Activated CD8-positive, alpha-beta memory T cell treated with anti-CD3 and anti-CD28 coated beads, Interleukin-2, amount 50 U/mL, for 48 hours (primary cell): ENCODE measurements at regions not wholly inside any gene's neighbourhood (a gene's known extent, or its start where the extent isn't known, plus 50 kb on each side); places are given as distances from the start of the nearest gene placed in this dataset.

Experiments used
- DNase-seq: peaks from one replicate; pipeline ENCODE4 v3.0.0-alpha.2; 2020

GRCh38 chr2:239640676-239641578 lies 240.1 kb upstream of the HDAC4 start:
- DNase-seq, result peak; percentile 20

- peak; percentile 43 for DNase-seq
These were observed 239.4 kb upstream of the HDAC4 start for GRCh38 chr2:239640210-239640609.

GRCh38 chr2:239639421-239640185 lies 238.8 kb upstream of the HDAC4 start:
- peak; percentile 18 for DNase-seq

- peak; percentile 36 for DNase-seq
These were observed 237.6 kb upstream of the HDAC4 start for GRCh38 chr2:239638376-239638775.

GRCh38 chr2:239636808-239637207 lies 236.0 kb upstream of the HDAC4 start:
- DNase-seq, result no peak

GRCh38 chr2:239634769-239635168 lies 233.9 kb upstream of the HDAC4 start:
- DNase-seq, result no peak

GRCh38 chr2:239630618-239631286 lies 229.9 kb upstream of the HDAC4 start:
- DNase-seq, result no peak

GRCh38 chr2:239629926-239630617 lies 229.3 kb upstream of the HDAC4 start:
- DNase-seq, result no peak

GRCh38 chr2:239626961-239627592 lies 226.3 kb upstream of the HDAC4 start:
- no peak for DNase-seq

- no peak for DNase-seq
These were observed 225.3 kb upstream of the HDAC4 start for GRCh38 chr2:239625971-239626734.

- DNase-seq, result no peak
These were observed 224.5 kb upstream of the HDAC4 start for GRCh38 chr2:239625156-239625845.

- DNase-seq, result peak; percentile 30
These were observed 220.8 kb upstream of the HDAC4 start for GRCh38 chr2:239621611-239622010.

GRCh38 chr2:239619369-239619768 lies 218.5 kb upstream of the HDAC4 start:
- DNase-seq, result no peak

- DNase-seq, result no peak
These were observed 215.9 kb upstream of the HDAC4 start for GRCh38 chr2:239616729-239617128.

GRCh38 chr2:239612133-239612532 lies 211.3 kb upstream of the HDAC4 start:
- DNase-seq, result peak; percentile 25

- peak; percentile 26 for DNase-seq
These were observed 210.5 kb upstream of the HDAC4 start for GRCh38 chr2:239611222-239611795.

GRCh38 chr2:239610457-239611221 lies 209.8 kb upstream of the HDAC4 start:
- no peak for DNase-seq

GRCh38 chr2:239609607-239610310 lies 208.9 kb upstream of the HDAC4 start:
- DNase-seq, result no peak

GRCh38 chr2:239609162-239609561 lies 208.3 kb upstream of the HDAC4 start:
- DNase-seq, result no peak
